ENCODE measurements at regions not wholly inside any gene's neighbourhood (a gene's known extent, or its start where the extent isn't known, plus 50 kb on each side); places are given as distances from the start of the nearest gene placed in this dataset.

DNA sequence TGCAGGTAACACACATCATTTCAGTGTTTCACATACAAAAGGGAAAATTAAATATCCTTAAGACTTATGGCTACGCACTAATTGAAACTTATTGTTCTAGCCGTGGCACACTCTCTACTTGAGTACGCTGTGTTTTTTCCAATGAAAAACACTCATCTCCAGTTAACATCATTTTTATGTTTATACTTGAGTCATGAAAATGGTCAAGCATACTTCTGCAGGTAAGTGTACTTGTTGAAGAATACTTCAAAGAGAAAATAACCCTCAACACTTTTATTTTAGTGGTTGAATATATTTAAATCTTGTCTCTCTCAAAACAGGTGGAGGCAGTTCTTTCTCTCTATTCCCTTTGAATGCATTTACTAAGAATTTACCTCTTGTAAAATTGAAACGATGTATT lies 538.7 kb upstream of the PCDH7 start (continued):
- TF ChIP-seq JUN (IDR thresholded peaks at IDR 0.05; ENCODE audit: low read depth, low read length): no peak
- TF ChIP-seq RXRA (IDR thresholded peaks at IDR 0.05; ENCODE audit: insufficient read depth, low read depth, low read length): no peak
- no peak for TF ChIP-seq SIRT6 (IDR thresholded peaks at IDR 0.05; ENCODE audit: low read length)
